HEK293 (cell line): ENCODE measurements at regions not wholly inside any gene's neighbourhood (a gene's known extent, or its start where the extent isn't known, plus 50 kb on each side); places are given as distances from the start of the nearest gene placed in this dataset.
"Not testable (repeated sequence)": the region's sequence is repeated elsewhere in the genome, so short reads cannot be mapped to it uniquely, and the experiment has no call there.

ENCODE experiments used
- BCL11A ChIP-seq: fragments of 450-650 bp; formaldehyde crosslinking; IDR thresholded peaks from 2 replicates; pipeline ENCODE4 v1.5.1; 2016; ENCODE audit warnings: low read depth, missing biosample characterization, missing genetic modification characterization
- MEIS1 ChIP-seq: sonication (generic); formaldehyde crosslinking; IDR thresholded peaks from 2 replicates; pipeline ENCODE4 v1.8.1; 2022; ENCODE audit warnings: missing genetic modification reagents, mild to moderate bottlenecking, borderline replicate concordance
- PBX3 ChIP-seq: sonication (generic); formaldehyde crosslinking; IDR thresholded peaks from 2 replicates; pipeline ENCODE4 v1.8.1; 2022; ENCODE audit warnings: mild to moderate bottlenecking, moderate library complexity, missing genetic modification reagents
- ZBTB11 ChIP-seq: fragments of 450-650 bp; formaldehyde crosslinking; conservative IDR thresholded peaks from 2 replicates; pipeline ENCODE4 v1.5.1; 2016; ENCODE audit warnings: low read depth, missing biosample characterization, missing genetic modification characterization
- ZNF510 ChIP-seq: fragments of 450-650 bp; formaldehyde crosslinking; IDR thresholded peaks from 2 replicates; pipeline ENCODE4 v1.5.1; 2018; ENCODE audit warnings: mild to moderate bottlenecking, missing genetic modification characterization, missing biosample characterization; ENCODE audit not compliant: insufficient replicate concordance
- TF ChIP-seq, protein P1 (sequence below): fragments of 450-650 bp; formaldehyde crosslinking; IDR thresholded peaks from 2 replicates; pipeline ENCODE4 v1.5.1; 2016; ENCODE audit warnings: missing biosample characterization, missing genetic modification characterization
- TF ChIP-seq, protein P2 (sequence below): fragments of 450-650 bp; IDR thresholded peaks from 2 replicates; pipeline ENCODE4 v1.5.1; 2018; ENCODE audit warnings: missing biosample characterization, mild to moderate bottlenecking, missing genetic modification characterization
- TF ChIP-seq, protein P3 (sequence below): fragments of 450-650 bp; formaldehyde crosslinking; conservative IDR thresholded peaks from 2 replicates; pipeline ENCODE4 v1.5.1; 2016; ENCODE audit warnings: low read depth, missing biosample characterization, missing genetic modification characterization
- TF ChIP-seq, protein P4 (sequence below): fragments of 450-650 bp; formaldehyde crosslinking; IDR thresholded peaks from 2 replicates; pipeline ENCODE4 v1.5.1; 2017; ENCODE audit warnings: missing biosample characterization, mild to moderate bottlenecking, missing genetic modification characterization, moderate library complexity

DNA sequence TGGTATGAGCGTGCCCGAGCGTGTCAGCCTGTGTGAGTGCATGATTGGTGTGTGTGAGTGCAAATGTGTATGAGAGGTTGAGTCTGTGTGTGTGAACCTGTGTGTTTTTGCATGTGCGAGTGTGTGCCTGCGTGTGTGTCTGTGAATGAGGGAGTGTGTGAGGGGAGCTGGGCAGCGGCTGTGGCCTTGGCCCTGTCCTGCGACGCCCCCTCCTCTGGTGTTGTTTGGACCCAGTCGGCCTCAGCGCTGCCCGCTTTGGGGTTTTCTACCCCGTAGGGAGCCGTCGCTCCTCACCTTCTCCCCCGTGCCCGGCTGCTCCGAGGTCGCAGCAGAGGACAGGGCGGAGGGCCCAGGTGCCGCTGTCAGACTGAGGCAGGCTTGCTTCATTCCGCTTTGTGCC lies 69.0 kb downstream of the TMEM121 start:
- TF ChIP-seq BCL11A (tag by site-specific recombination); MEIS1 (CRISPR knock-in tag); ZBTB11 (tag by site-specific recombination); PBX3 (CRISPR knock-in tag); ZNF510: not testable (repeated sequence)
- TF ChIP-seq, protein P1, sequence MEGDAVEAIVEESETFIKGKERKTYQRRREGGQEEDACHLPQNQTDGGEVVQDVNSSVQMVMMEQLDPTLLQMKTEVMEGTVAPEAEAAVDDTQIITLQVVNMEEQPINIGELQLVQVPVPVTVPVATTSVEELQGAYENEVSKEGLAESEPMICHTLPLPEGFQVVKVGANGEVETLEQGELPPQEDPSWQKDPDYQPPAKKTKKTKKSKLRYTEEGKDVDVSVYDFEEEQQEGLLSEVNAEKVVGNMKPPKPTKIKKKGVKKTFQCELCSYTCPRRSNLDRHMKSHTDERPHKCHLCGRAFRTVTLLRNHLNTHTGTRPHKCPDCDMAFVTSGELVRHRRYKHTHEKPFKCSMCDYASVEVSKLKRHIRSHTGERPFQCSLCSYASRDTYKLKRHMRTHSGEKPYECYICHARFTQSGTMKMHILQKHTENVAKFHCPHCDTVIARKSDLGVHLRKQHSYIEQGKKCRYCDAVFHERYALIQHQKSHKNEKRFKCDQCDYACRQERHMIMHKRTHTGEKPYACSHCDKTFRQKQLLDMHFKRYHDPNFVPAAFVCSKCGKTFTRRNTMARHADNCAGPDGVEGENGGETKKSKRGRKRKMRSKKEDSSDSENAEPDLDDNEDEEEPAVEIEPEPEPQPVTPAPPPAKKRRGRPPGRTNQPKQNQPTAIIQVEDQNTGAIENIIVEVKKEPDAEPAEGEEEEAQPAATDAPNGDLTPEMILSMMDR (tag by site-specific recombination) = not testable (repeated sequence)
- TF ChIP-seq, protein P2, sequence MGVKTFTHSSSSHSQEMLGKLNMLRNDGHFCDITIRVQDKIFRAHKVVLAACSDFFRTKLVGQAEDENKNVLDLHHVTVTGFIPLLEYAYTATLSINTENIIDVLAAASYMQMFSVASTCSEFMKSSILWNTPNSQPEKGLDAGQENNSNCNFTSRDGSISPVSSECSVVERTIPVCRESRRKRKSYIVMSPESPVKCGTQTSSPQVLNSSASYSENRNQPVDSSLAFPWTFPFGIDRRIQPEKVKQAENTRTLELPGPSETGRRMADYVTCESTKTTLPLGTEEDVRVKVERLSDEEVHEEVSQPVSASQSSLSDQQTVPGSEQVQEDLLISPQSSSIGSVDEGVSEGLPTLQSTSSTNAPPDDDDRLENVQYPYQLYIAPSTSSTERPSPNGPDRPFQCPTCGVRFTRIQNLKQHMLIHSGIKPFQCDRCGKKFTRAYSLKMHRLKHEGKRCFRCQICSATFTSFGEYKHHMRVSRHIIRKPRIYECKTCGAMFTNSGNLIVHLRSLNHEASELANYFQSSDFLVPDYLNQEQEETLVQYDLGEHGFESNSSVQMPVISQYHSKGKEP (tag by site-specific recombination) = not testable (repeated sequence)
- TF ChIP-seq, protein P3, sequence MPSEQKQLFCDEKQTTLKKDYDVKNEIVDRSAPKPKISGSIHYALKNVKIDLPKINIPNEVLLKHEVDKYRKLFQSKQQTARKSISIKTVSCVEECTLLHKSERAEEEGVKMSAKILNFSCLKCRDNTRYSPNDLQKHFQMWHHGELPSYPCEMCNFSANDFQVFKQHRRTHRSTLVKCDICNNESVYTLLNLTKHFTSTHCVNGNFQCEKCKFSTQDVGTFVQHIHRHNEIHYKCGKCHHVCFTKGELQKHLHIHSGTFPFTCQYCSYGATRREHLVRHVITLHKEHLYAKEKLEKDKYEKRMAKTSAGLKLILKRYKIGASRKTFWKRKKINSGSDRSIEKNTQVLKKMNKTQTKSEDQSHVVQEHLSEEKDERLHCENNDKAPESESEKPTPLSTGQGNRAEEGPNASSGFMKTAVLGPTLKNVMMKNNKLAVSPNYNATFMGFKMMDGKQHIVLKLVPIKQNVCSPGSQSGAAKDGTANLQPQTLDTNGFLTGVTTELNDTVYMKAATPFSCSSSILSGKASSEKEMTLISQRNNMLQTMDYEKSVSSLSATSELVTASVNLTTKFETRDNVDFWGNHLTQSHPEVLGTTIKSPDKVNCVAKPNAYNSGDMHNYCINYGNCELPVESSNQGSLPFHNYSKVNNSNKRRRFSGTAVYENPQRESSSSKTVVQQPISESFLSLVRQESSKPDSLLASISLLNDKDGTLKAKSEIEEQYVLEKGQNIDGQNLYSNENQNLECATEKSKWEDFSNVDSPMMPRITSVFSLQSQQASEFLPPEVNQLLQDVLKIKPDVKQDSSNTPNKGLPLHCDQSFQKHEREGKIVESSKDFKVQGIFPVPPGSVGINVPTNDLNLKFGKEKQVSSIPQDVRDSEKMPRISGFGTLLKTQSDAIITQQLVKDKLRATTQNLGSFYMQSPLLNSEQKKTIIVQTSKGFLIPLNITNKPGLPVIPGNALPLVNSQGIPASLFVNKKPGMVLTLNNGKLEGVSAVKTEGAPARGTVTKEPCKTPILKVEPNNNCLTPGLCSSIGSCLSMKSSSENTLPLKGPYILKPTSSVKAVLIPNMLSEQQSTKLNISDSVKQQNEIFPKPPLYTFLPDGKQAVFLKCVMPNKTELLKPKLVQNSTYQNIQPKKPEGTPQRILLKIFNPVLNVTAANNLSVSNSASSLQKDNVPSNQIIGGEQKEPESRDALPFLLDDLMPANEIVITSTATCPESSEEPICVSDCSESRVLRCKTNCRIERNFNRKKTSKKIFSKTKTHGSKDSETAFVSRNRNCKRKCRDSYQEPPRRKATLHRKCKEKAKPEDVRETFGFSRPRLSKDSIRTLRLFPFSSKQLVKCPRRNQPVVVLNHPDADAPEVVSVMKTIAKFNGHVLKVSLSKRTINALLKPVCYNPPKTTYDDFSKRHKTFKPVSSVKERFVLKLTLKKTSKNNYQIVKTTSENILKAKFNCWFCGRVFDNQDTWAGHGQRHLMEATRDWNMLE (tag by site-specific recombination) = not testable (repeated sequence)
- TF ChIP-seq, protein P4, sequence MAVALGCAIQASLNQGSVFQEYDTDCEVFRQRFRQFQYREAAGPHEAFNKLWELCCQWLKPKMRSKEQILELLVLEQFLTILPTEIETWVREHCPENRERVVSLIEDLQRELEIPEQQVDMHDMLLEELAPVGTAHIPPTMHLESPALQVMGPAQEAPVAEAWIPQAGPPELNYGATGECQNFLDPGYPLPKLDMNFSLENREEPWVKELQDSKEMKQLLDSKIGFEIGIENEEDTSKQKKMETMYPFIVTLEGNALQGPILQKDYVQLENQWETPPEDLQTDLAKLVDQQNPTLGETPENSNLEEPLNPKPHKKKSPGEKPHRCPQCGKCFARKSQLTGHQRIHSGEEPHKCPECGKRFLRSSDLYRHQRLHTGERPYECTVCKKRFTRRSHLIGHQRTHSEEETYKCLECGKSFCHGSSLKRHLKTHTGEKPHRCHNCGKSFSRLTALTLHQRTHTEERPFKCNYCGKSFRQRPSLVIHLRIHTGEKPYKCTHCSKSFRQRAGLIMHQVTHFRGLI = not testable (repeated sequence)
